A673 (cell line): ENCODE measurements at regions not wholly inside any gene's neighbourhood (a gene's known extent, or its start where the extent isn't known, plus 50 kb on each side); places are given as distances from the start of the nearest gene placed in this dataset.

ENCODE experiments used
- CTCF ChIP-seq: fragments of 300-800, 200-600 bp; sonication (generic); conservative IDR thresholded peaks from 2 replicates; pipeline ENCODE4 v1.5.1; 2017; ENCODE audit warnings: low read depth, mild to moderate bottlenecking, antibody characterized with exemption, low read length, moderate library complexity, mixed read lengths
- EZH2 ChIP-seq: fragments of 200-600 bp; sonication (generic); IDR thresholded peaks from 2 replicates; pipeline ENCODE4 v1.6.1; 2017; ENCODE audit warnings: borderline replicate concordance, low read depth, mild to moderate bottlenecking, mixed read lengths, antibody characterized with exemption, low read length; ENCODE audit not compliant: poor library complexity, severe bottlenecking

GRCh38 chr1:242718967-242719366 is 194.5 kb upstream of the PLD5 start:
- no peak for TF ChIP-seq CTCF
- no peak for TF ChIP-seq EZH2
